Sigmoid colon (tissue), 6 donors: ENCODE measurements at regions not wholly inside any gene's neighbourhood (a gene's known extent, or its start where the extent isn't known, plus 50 kb on each side); places are given as distances from the start of the nearest gene placed in this dataset.

Experiments
- DNase-seq: peaks from one replicate; pipeline ENCODE4 v3.0.0-alpha.2; 2019
- H3K27ac ChIP-seq, 4 donors: fragments of 200-600 bp; sonication (generic); one replicate each; pipeline ENCODE4 v1.5.1; 2016 to 2019; ENCODE audit warnings: mild to moderate bottlenecking in 1 of 4
- H3K27me3 ChIP-seq, 3 donors: fragments of 200-600 bp; sonication (generic); one replicate each; pipeline ENCODE4 v1.5.1; 2019; ENCODE audit warnings: mild to moderate bottlenecking in 1 of 3
- H3K36me3 ChIP-seq, 4 donors: fragments of 200-600 bp; sonication (generic); one replicate each; pipeline ENCODE4 v1.5.1; 2016 to 2019
- H3K4me1 ChIP-seq, 4 donors: fragments of 200-600 bp; sonication (generic); one replicate each; pipeline ENCODE4 v1.5.1; 2017 to 2019
- H3K4me3 ChIP-seq, 4 donors: fragments of 200-600 bp; sonication (generic); one replicate each; pipeline ENCODE4 v1.5.1; 2017 to 2019; ENCODE audit warnings: mild to moderate bottlenecking in 2 of 4, moderate library complexity in 1 of 4
- H3K9me3 ChIP-seq, 4 donors: fragments of 200-600 bp in 3 of 4; sonication (generic) in 3 of 4; one replicate each; pipeline versions ENCODE4 v1.5.1 to v1.6.1; 2013 to 2019
- CTCF ChIP-seq, 4 experiments: fragments of 450-650 bp in 3 of 4; fragments of 200-600 bp in 1 of 4; IDR thresholded peaks; one replicate each; pipeline ENCODE4 v1.5.1; 2016 to 2019; ENCODE audit warnings: antibody characterized with exemption in 4 of 4, mild to moderate bottlenecking in 3 of 4, moderate library complexity in 2 of 4
- EP300 ChIP-seq, 4 donors: sonication (generic); formaldehyde crosslinking; IDR thresholded peaks; one replicate each; pipeline ENCODE4 v1.6.1; 2017; ENCODE audit warnings: antibody characterized with exemption in 4 of 4
- POLR2A ChIP-seq, 2 donors: fragments of 450-650 bp; IDR thresholded peaks; one replicate each; pipeline ENCODE4 v1.6.1; 2016; ENCODE audit warnings: antibody characterized with exemption in 2 of 2, mild to moderate bottlenecking in 2 of 2, moderate library complexity in 2 of 2
- POLR2AphosphoS5 ChIP-seq, 4 donors: sonication (generic); formaldehyde crosslinking; IDR thresholded peaks; one replicate each; pipeline ENCODE4 v1.6.1; 2017; ENCODE audit warnings: antibody characterized with exemption in 4 of 4
- WGBS, 2 donors: extraction: QIAGEN DNeasy Blood & Tissue Kit; methylation state at CpG; one replicate each; pipeline ENCODE4 v1.1.7; 2013; 5-methylcytosine and 5-hydroxymethylcytosine counted together
- intact Hi-C: fragments of 100-400 bp; cut with DNase I; formaldehyde crosslinking; loops from one replicate; pipeline ENCODE4 v1.15.1; 2023
- donor health status: healthy with polysubstance abuse.
- donor health status: healthy.

DNA sequence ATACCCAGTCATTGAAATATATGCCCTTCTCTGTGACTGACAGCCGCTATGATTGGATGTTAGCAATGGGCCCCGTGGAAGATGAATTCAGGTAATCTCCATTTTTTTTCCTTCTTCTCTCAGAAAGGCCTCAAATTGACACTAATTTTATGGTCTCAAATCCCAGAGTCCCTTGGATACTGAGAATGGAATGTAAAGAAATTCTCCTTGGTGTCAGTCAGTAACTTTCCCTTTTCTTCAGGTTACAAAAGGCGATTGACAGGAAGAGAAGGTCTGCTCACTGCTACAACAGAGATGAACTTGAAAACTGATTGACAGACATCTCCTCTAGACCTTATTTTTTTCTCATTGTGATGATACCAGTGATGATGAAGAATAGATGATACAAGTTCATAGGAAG is 748.3 kb downstream of the MAT2B start:
- no peaks in the 10 kb centered on the region for H3K27me3 ChIP-seq
- no peak overlapping the region for H3K4me3 ChIP-seq
- DNase-seq = no peak
- no peaks in the 10 kb centered on the region for H3K9me3 ChIP-seq
- no peaks in the 10 kb centered on the region for H3K36me3 ChIP-seq
- H3K27ac ChIP-seq = no peak overlapping the region
- TF ChIP-seq POLR2AphosphoS5 (IDR thresholded peaks at IDR 0.05) = no peak
- TF ChIP-seq CTCF (IDR thresholded peaks at IDR 0.05) = no peak
- TF ChIP-seq EP300 (IDR thresholded peaks at IDR 0.05) = no peak
- TF ChIP-seq POLR2A (IDR thresholded peaks at IDR 0.05) = no peak
- intact Hi-C loops = no loop called here
- H3K4me1 ChIP-seq = no peaks in the 10 kb centered on the region
- 89 to 91% methylated on average over 3 of the region's 3 CpGs for WGBS, 2 donors

- no peak for DNase-seq
- Histone ChIP-seq H3K4me3 (no peak overlapping the region), H3K27me3 (no peaks in the 10 kb centered on the region), H3K4me1 (no peaks in the 10 kb centered on the region), H3K36me3 (no peaks in the 10 kb centered on the region), H3K27ac (no peak overlapping the region), H3K9me3 (no peaks in the 10 kb centered on the region)
- WGBS, 2 donors = 58 to 76% methylated on average over 3 of the region's 3 CpGs
- intact Hi-C loops = no loop called here
- TF ChIP-seq POLR2A (IDR thresholded peaks at IDR 0.05) (no peak), CTCF (IDR thresholded peaks at IDR 0.05) (no peak)
These were observed 750.3 kb downstream of the MAT2B start for GRCh38 chr5:164255598-164256213.

DNA sequence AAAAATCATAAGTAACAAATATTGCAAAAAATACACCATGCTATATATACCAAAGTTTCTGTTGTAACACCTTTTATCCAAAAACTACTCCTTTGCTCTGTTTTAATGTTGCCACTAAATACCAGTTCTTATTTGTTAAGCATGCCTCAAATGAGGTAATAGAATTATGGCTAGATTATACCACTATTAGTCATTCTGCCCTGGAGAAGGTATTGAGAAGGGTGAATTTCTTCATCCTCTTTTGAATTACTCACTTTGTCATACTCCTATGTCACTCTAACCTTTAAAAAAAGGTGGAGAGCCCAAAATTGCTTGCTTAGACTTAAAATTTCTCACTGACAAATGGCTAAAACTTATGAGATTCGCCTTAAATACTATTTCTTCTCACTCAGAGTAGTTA is 750.9 kb downstream of the MAT2B start:
- whole genome bisulfite sequencing, 2 donors = 64 to 71% methylated on average over 1 of the region's 1 CpG
- no peak overlapping the region for H3K27ac ChIP-seq
- intact Hi-C loops = no loop called here
- H3K36me3 ChIP-seq = no peaks in the 10 kb centered on the region
- H3K4me1 ChIP-seq = no peaks in the 10 kb centered on the region
- H3K4me3 ChIP-seq = no peak overlapping the region
- TF ChIP-seq CTCF (IDR thresholded peaks at IDR 0.05) = no peak
- TF ChIP-seq POLR2A (IDR thresholded peaks at IDR 0.05) = no peak
- no peak for TF ChIP-seq EP300 (IDR thresholded peaks at IDR 0.05)
- no peak for TF ChIP-seq POLR2AphosphoS5 (IDR thresholded peaks at IDR 0.05)
- no peak for DNase-seq
- H3K27me3 ChIP-seq = no peaks in the 10 kb centered on the region
- no peaks in the 10 kb centered on the region for H3K9me3 ChIP-seq

- no peak for DNase-seq
- H3K27ac ChIP-seq = no peak overlapping the region
- intact Hi-C loops = no loop called here
- no peaks in the 10 kb centered on the region for H3K9me3 ChIP-seq
- H3K4me3 ChIP-seq = no peak overlapping the region
- no peak for TF ChIP-seq POLR2AphosphoS5 (IDR thresholded peaks at IDR 0.05)
- no peak for TF ChIP-seq EP300 (IDR thresholded peaks at IDR 0.05)
- TF ChIP-seq POLR2A (IDR thresholded peaks at IDR 0.05) = no peak
- no peak for TF ChIP-seq CTCF (IDR thresholded peaks at IDR 0.05)
- H3K36me3 ChIP-seq = no peaks in the 10 kb centered on the region
- no peaks in the 10 kb centered on the region for H3K27me3 ChIP-seq
- 31 to 71% methylated on average over 2 of the region's 2 CpGs for WGBS, 2 donors
- no peaks in the 10 kb centered on the region for H3K4me1 ChIP-seq
These were observed 751.5 kb downstream of the MAT2B start for GRCh38 chr5:164256954-164257353.

DNA sequence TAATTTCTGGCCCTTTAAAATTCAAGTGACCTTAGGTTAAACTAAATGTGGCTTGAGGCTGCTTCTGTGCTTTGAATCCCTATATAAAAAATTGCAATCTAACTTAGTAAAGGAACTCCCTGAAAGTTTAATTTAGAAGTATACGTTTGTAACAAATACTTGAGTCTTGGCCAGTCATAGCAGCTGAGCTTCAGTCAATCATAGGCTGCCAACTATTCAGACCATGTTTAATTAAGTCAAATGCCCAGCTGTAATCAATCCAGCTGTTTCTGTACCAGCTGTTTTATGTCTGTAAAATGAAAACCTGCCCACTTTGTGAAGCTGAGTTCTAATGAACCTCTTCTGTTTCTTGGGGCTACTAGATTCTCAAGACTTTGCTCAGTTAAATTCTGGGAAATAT is 760.1 kb downstream of the MAT2B start:
- intact Hi-C loops = no loop called here
- DNase-seq = no peak
- 54 to 61% methylated on average over 1 of the region's 1 CpG for WGBS, 2 donors

More for the DNA sequence above, 760.1 kb downstream of the MAT2B start:
- Histone ChIP-seq H3K4me3 (no peak overlapping the region), H3K27me3 (no peaks in the 10 kb centered on the region), H3K4me1 (no peaks in the 10 kb centered on the region), H3K9me3 (peaks cover 0 to 4% (median 0%) of the 10 kb centered on the region in 4 donors), H3K36me3 (no peaks in the 10 kb centered on the region), H3K27ac (no peak overlapping the region)
- TF ChIP-seq CTCF (IDR thresholded peaks at IDR 0.05) (no peak), EP300 (IDR thresholded peaks at IDR 0.05) (no peak), POLR2A (IDR thresholded peaks at IDR 0.05) (no peak), POLR2AphosphoS5 (IDR thresholded peaks at IDR 0.05) (no peak)
